ENCODE measurements at regions not wholly inside any gene's neighbourhood (a gene's known extent, or its start where the extent isn't known, plus 50 kb on each side); places are given as distances from the start of the nearest gene placed in this dataset.

DNA sequence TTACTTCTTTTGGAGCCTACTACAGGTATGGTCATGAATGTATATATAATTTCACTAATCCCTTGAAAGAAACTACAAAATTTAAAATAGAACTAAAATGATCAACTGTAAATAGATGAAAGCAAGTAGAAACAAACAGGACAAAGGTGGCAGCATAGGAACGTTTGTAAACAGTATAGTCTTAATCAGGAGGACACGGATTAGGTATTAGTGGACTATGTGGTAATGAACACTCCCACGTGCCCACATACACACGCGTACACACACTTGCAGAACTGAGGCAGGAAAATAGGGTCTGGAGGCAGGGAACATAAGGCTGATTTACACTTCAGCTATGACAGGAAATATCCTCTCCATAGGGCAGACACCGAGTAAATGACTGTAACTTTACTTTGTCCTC lies 1397.8 kb downstream of the NCAM2 start:
- no peaks in the 10 kb centered on the region for H3K79me2 ChIP-seq (ENCODE audit: insufficient read depth, low read length)
- H3K4me3 ChIP-seq (ENCODE audit: insufficient read depth, low read length, poor library complexity, severe bottlenecking): no peak overlapping the region
- H3K9me2 ChIP-seq (replicated peaks; ENCODE audit: insufficient read depth, low read length): no peaks in the 10 kb centered on the region
- H3K9ac ChIP-seq (ENCODE audit: low read length): no peak overlapping the region
- H3K9me3 ChIP-seq (ENCODE audit: insufficient read depth, low read length): no peaks in the 10 kb centered on the region; the same call in 1 of the 2 replicates
- H3K4me2 ChIP-seq (ENCODE audit: low read depth, low read length, poor library complexity, severe bottlenecking): no peak overlapping the region
- H3K27me3 ChIP-seq (ENCODE audit: low read length): no peaks in the 10 kb centered on the region
- H3K36me3 ChIP-seq (ENCODE audit: low read length): no peaks in the 10 kb centered on the region
- H3F3A ChIP-seq (ENCODE audit: insufficient read depth): no peaks in the 10 kb centered on the region
- no peak overlapping the region for H2AFZ ChIP-seq (ENCODE audit: low read depth, low read length, severe bottlenecking)
- no peaks in the 10 kb centered on the region for H4K20me1 ChIP-seq (ENCODE audit: low read depth, low read length)
- no peak overlapping the region for H3K27ac ChIP-seq (ENCODE audit: low read depth, low read length)
- TF ChIP-seq, protein P1, sequence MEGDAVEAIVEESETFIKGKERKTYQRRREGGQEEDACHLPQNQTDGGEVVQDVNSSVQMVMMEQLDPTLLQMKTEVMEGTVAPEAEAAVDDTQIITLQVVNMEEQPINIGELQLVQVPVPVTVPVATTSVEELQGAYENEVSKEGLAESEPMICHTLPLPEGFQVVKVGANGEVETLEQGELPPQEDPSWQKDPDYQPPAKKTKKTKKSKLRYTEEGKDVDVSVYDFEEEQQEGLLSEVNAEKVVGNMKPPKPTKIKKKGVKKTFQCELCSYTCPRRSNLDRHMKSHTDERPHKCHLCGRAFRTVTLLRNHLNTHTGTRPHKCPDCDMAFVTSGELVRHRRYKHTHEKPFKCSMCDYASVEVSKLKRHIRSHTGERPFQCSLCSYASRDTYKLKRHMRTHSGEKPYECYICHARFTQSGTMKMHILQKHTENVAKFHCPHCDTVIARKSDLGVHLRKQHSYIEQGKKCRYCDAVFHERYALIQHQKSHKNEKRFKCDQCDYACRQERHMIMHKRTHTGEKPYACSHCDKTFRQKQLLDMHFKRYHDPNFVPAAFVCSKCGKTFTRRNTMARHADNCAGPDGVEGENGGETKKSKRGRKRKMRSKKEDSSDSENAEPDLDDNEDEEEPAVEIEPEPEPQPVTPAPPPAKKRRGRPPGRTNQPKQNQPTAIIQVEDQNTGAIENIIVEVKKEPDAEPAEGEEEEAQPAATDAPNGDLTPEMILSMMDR (IDR thresholded peaks at IDR 0.05; ENCODE audit: insufficient read depth, low read length, poor library complexity, severe bottlenecking): no peak
- TF ChIP-seq EZH2phosphoT487 (conservative IDR thresholded peaks at IDR 0.05; ENCODE audit: low read length): no peak

DNA sequence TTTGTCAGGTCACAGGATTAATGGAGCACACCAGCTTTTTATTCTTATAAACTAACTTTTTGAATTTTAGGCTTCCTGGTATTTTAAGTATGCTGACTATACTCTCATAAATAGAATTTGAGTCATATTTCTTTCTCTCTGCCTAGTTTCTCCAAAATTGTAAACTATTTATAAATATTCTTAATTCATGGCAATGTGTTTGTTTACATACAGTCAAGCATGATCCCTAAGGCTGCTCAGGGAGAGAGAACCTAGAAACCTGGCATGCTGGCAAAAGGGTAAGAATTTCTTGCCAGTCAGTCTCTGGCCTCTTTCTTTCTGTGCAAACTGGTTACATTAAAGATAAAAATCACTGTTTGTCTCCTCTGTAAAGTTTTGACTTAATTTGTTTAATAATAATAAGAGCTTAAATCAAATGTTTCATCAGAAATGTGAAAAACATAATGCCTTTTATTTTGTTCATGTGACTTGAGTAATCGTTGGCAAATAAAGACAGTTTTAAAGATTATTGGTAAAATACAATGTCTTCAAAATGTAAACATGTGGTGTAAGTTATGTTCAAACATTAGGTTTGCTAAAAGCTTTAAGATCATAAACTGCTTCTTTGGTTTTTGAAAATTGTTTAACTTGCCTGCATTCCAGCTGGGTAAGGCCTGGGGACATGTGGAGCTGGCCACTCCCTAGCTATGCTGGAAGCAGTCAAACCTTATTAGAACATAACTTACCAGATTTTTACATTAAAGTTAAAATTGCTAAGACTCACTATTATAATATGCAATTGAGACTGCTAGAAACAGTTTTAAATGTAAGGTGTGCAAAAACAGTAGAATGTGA lies 1401.7 kb downstream of the NCAM2 start:
- no peaks in the 10 kb centered on the region; the same call in 1 of the 2 replicates for H3K9me3 ChIP-seq (ENCODE audit: insufficient read depth, low read length)
- H3K27ac ChIP-seq (ENCODE audit: low read depth, low read length): no peak overlapping the region
- no peak overlapping the region for H3K4me3 ChIP-seq (ENCODE audit: insufficient read depth, low read length, poor library complexity, severe bottlenecking)
- H3K27me3 ChIP-seq (ENCODE audit: low read length): no peaks in the 10 kb centered on the region
- H3K4me2 ChIP-seq (ENCODE audit: low read depth, low read length, poor library complexity, severe bottlenecking): no peak overlapping the region
- no peak overlapping the region for H3K9ac ChIP-seq (ENCODE audit: low read length)
- no peaks in the 10 kb centered on the region for H4K20me1 ChIP-seq (ENCODE audit: low read depth, low read length)
- TF ChIP-seq, protein P1 (IDR thresholded peaks at IDR 0.05; ENCODE audit: insufficient read depth, low read length, poor library complexity, severe bottlenecking): no peak
- TF ChIP-seq EZH2phosphoT487 (conservative IDR thresholded peaks at IDR 0.05; ENCODE audit: low read length): no peak
- H3K9me2 ChIP-seq (replicated peaks; ENCODE audit: insufficient read depth, low read length): no peaks in the 10 kb centered on the region
- H3K79me2 ChIP-seq (ENCODE audit: insufficient read depth, low read length): no peaks in the 10 kb centered on the region
- H3K36me3 ChIP-seq (ENCODE audit: low read length): no peaks in the 10 kb centered on the region
- H2AFZ ChIP-seq (ENCODE audit: low read depth, low read length, severe bottlenecking): no peak overlapping the region
- H3F3A ChIP-seq (ENCODE audit: insufficient read depth): no peaks in the 10 kb centered on the region

DNA sequence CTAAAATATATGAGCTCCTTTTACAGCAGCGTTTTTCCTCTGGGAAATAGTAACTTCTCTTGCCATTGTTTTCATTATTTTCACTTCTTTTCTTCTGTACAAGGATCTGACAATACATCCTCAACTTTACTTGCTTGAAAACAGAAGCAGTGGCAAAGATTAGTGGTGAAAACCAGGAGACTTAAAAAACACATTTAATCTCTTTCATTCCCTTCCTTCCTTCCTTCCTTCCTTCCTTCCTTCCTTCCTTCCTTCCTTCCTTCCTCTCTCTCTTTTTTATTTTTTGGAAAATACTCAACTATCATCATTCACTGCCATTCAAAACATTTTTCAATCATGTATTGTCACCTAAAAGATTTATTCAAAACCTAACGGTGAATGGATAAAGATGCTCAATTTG lies 1411.4 kb downstream of the NCAM2 start:
- H3K27me3 ChIP-seq (ENCODE audit: low read length): no peaks in the 10 kb centered on the region
- H3K36me3 ChIP-seq (ENCODE audit: low read length): 0 out of 2 replicates have a peak, but pooled peaks cover under 1% of the 10 kb centered on the region
- no peak overlapping the region for H3K9ac ChIP-seq (ENCODE audit: low read length)
- H3K4me3 ChIP-seq (ENCODE audit: insufficient read depth, low read length, poor library complexity, severe bottlenecking): no peak overlapping the region
- H4K20me1 ChIP-seq (ENCODE audit: low read depth, low read length): no peaks in the 10 kb centered on the region
- H3K9me3 ChIP-seq (ENCODE audit: insufficient read depth, low read length): no peaks in the 10 kb centered on the region
- TF ChIP-seq EZH2phosphoT487 (conservative IDR thresholded peaks at IDR 0.05; ENCODE audit: low read length): no peak
- no peak overlapping the region for H2AFZ ChIP-seq (ENCODE audit: low read depth, low read length, severe bottlenecking)
- H3K4me2 ChIP-seq (ENCODE audit: low read depth, low read length, poor library complexity, severe bottlenecking): no peak overlapping the region
- no peaks in the 10 kb centered on the region for H3K79me2 ChIP-seq (ENCODE audit: insufficient read depth, low read length)
- H3K27ac ChIP-seq (ENCODE audit: low read depth, low read length): no peak overlapping the region
- H3K9me2 ChIP-seq (replicated peaks; ENCODE audit: insufficient read depth, low read length): no peaks in the 10 kb centered on the region
- no peaks in the 10 kb centered on the region for H3F3A ChIP-seq (ENCODE audit: insufficient read depth)

DNA sequence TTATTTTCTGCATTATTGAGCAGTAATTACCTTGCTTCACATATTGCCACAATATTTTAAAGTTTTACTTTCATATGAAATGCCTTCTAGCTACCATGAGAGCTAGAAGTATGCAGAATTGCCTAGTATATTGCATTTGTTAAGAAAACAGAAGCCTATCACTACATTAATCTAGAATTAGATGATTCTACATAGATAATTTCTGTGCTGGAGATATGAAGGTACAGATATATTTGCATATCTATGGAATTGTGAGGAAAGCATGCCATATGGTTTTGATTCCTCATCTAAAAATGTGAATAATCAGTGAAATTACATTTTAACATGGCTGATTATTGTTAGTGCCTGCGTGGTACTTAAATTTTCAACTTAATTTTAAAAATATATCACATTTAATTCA lies 1418.3 kb downstream of the NCAM2 start:
- no peaks in the 10 kb centered on the region for H3K27me3 ChIP-seq (ENCODE audit: low read length)
- no peaks in the 10 kb centered on the region for H4K20me1 ChIP-seq (ENCODE audit: low read depth, low read length)
- H2AFZ ChIP-seq (ENCODE audit: low read depth, low read length, severe bottlenecking): no peak overlapping the region
- no peak overlapping the region for H3K9ac ChIP-seq (ENCODE audit: low read length)
- H3K79me2 ChIP-seq (ENCODE audit: insufficient read depth, low read length): no peaks in the 10 kb centered on the region
- no peak overlapping the region for H3K4me3 ChIP-seq (ENCODE audit: insufficient read depth, low read length, poor library complexity, severe bottlenecking)
- peaks cover 6% of the 10 kb centered on the region; the same call in 1 of the 2 replicates for H3K36me3 ChIP-seq (ENCODE audit: low read length)
- H3K27ac ChIP-seq (ENCODE audit: low read depth, low read length): no peak overlapping the region
- no peaks in the 10 kb centered on the region; the same call in 1 of the 2 replicates for H3K9me3 ChIP-seq (ENCODE audit: insufficient read depth, low read length)
- H3K9me2 ChIP-seq (replicated peaks; ENCODE audit: insufficient read depth, low read length): no peaks in the 10 kb centered on the region
- no peaks in the 10 kb centered on the region for H3F3A ChIP-seq (ENCODE audit: insufficient read depth)
- H3K4me2 ChIP-seq (ENCODE audit: low read depth, low read length, poor library complexity, severe bottlenecking): no peak overlapping the region
- no peak for TF ChIP-seq EZH2phosphoT487 (conservative IDR thresholded peaks at IDR 0.05; ENCODE audit: low read length)
